Endothelial cell (in vitro differentiated cells): ENCODE measurements at regions not wholly inside any gene's neighbourhood (a gene's known extent, or its start where the extent isn't known, plus 50 kb on each side); places are given as distances from the start of the nearest gene placed in this dataset.
"Not testable (repeated sequence)": the region's sequence is repeated elsewhere in the genome, so short reads cannot be mapped to it uniquely, and the experiment has no call there.

ENCODE experiments used
- DNase-seq: peaks from one replicate; pipeline ENCODE4 v3.0.0; 2021; ENCODE audit warnings: low spot score
- H3K27ac Mint-ChIP-seq: one replicate; pipeline ENCODE4 v1.8.0; 2021; ENCODE audit warnings: mixed read lengths, inconsistent platforms; ENCODE audit not compliant: unreplicated experiment
- H3K27me3 Mint-ChIP-seq: one replicate; pipeline ENCODE4 v1.8.0; 2021; ENCODE audit warnings: mild to moderate bottlenecking, moderate library complexity, mixed read lengths, inconsistent platforms; ENCODE audit not compliant: unreplicated experiment
- H3K36me3 Mint-ChIP-seq: one replicate; pipeline ENCODE4 v1.8.0; 2021; ENCODE audit warnings: mild to moderate bottlenecking, low read depth, mixed read lengths, inconsistent platforms; ENCODE audit not compliant: unreplicated experiment
- H3K4me1 Mint-ChIP-seq: one replicate; pipeline ENCODE4 v1.8.0; 2021; ENCODE audit warnings: mild to moderate bottlenecking, mixed read lengths, inconsistent platforms; ENCODE audit not compliant: unreplicated experiment
- H3K4me3 Mint-ChIP-seq: one replicate; pipeline ENCODE4 v1.8.0; 2021; ENCODE audit warnings: mild to moderate bottlenecking, mixed read lengths, inconsistent platforms; ENCODE audit not compliant: unreplicated experiment
- H3K9me3 Mint-ChIP-seq: one replicate; pipeline ENCODE4 v1.8.0; 2021; ENCODE audit warnings: mixed read lengths, inconsistent platforms; ENCODE audit not compliant: unreplicated experiment
- CTCF ChIP-seq: fragments of 200-600 bp; sonication (generic); IDR thresholded peaks from one replicate; pipeline ENCODE4 v1.5.0; 2021; ENCODE audit warnings: antibody characterized with exemption; ENCODE audit not compliant: unreplicated experiment

- Mint-ChIP-seq H3K4me3 (no peak overlapping the region), H3K4me1 (no peaks in the 10 kb centered on the region), H3K27ac (no peak overlapping the region), H3K36me3 (no peaks in the 10 kb centered on the region), H3K9me3 (no peaks in the 10 kb centered on the region), H3K27me3 (no peaks in the 10 kb centered on the region)
- DNase-seq, result no peak
- no peak for TF ChIP-seq CTCF
These were observed 157.3 kb downstream of the CCDC71L start for GRCh38 chr7:106503626-106504025.

DNA sequence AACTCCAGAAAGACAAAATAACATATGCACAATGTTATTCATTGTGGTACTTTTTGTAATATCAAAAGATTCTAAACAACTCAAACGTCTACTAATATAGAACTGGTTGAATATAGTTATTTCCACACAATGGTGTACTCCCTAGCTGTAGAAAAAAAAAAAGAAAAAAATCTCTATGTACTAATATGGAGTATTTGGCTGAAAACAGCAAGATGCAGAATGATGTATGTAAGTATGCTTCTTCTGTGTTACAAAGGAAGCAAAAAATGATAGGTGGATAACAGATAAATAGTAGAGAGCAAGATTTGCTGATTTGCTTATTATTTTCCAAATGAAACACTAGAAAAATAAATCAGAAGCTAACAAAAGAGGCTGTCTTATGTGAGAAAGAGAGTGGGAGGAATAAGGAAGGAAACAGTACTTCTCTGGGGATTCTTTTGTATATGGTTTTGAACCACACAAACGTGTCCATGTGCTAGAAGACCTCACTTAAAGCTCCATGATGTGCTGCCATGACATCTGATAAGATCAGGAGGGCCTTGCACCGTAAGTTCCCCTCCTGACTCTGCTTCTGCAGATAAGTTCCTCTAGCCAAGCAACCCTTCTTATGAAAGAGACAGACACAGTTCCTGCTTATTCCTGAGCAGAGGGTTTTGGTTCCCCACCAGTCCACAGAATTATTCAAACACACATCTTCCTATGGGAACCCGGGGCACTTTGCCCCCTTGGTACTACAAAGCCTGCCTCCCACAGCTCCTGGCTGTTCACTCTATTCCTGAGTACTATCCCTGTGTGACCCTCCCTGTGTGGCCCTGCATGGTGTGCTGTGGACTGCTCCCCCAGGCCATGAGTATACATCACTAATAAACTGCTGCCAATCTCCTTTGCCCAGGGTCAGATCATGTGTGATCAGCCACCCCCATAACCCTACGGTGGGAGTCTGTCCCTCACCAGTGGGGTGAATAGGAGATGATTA, 159.1 kb downstream of the CCDC71L start:
- no peaks in the 10 kb centered on the region for H3K36me3 Mint-ChIP-seq
- no peak overlapping the region for H3K4me3 Mint-ChIP-seq
- no peak overlapping the region for H3K27ac Mint-ChIP-seq
- no peaks in the 10 kb centered on the region for H3K9me3 Mint-ChIP-seq
- H3K4me1 Mint-ChIP-seq, result no peaks in the 10 kb centered on the region
- no peak for DNase-seq
- no peak for TF ChIP-seq CTCF
- no peaks in the 10 kb centered on the region for H3K27me3 Mint-ChIP-seq

GRCh38 chr7:106499897-106500296, 161.1 kb downstream of the CCDC71L start:
- no peak for TF ChIP-seq CTCF
- Mint-ChIP-seq H3K9me3 (no peaks in the 10 kb centered on the region), H3K4me1 (no peaks in the 10 kb centered on the region), H3K27ac (no peak overlapping the region), H3K27me3 (no peaks in the 10 kb centered on the region), H3K36me3 (no peaks in the 10 kb centered on the region), H3K4me3 (no peak overlapping the region)
- no peak for DNase-seq

GRCh38 chr7:106498005-106498404, 163.0 kb downstream of the CCDC71L start:
- not testable (repeated sequence) for H3K27ac Mint-ChIP-seq, H3K9me3 Mint-ChIP-seq, H3K27me3 Mint-ChIP-seq, H3K36me3 Mint-ChIP-seq, H3K4me3 Mint-ChIP-seq, H3K4me1 Mint-ChIP-seq, DNase-seq

DNA sequence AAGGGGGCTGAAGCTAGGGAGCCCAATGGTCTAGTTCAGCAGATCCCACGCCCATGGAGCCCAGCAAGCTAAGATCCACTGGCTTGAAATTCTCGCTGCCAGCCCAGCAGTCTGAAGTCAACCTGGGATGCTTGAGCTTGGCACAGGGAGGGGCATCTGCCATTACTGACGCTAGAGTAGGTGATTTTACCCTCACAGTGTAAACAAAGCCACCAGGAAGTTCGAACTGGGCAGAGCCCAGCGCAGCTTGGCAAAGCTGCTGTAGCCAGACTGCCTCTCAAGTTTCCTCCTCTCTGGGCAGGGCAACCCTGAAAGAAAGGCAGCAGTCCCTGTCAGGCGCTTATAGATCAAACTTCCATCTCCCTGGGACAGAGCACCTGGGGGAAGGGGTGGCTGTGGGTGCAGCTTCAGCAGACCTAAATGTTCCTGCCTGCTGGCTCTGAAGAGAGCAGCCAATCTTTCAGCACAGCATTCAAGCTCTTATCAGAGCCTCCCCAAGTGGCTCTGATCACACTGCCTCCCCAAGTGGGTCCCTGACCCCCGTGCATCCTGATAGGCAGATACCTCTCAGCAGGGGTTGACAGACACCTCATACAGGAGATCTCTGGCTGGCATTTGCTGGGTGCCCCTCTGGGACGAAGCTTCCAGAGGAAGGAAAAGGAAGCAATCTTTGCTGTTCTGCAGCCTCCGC, 167.8 kb downstream of the CCDC71L start:
- DNase-seq, result no peak
- Mint-ChIP-seq H3K36me3 (no peaks in the 10 kb centered on the region), H3K4me3 (no peak overlapping the region), H3K27ac (no peak overlapping the region), H3K4me1 (no peaks in the 10 kb centered on the region), H3K9me3 (no peaks in the 10 kb centered on the region), H3K27me3 (no peaks in the 10 kb centered on the region)
- TF ChIP-seq CTCF, result no peak
